H1 (cell line): ENCODE measurements at regions not wholly inside any gene's neighbourhood (a gene's known extent, or its start where the extent isn't known, plus 50 kb on each side); places are given as distances from the start of the nearest gene placed in this dataset.

Experiments
- CTCF ChIA-PET: fragments of 300-600 bp; sonication (Branson Sonifier 250); formaldehyde crosslinking; loops from one replicate; lab custom pipeline; 2021; ENCODE audit not compliant: partially characterized antibody; lab: Charles Lee
- POLR2A ChIA-PET: fragments of 300-600 bp; sonication (Branson Sonifier 250); formaldehyde crosslinking; loops from one replicate; lab custom pipeline; 2021; ENCODE audit warnings: inconsistent platforms; ENCODE audit not compliant: partially characterized antibody; lab: Charles Lee
- DNase-seq, 2 experiments: peaks; one replicate each; pipeline versions ENCODE4 v3.0.0 to v3.0.0-alpha.2; 2010 to 2022; ENCODE audit warnings: low spot score in 2 of 2, low read depth in 1 of 2, mixed read lengths in 1 of 2
- FAIRE-seq: peaks from 2 replicates; lab custom pipeline; 2011; peaks lifted over from hg19 to GRCh38; lab: Jason Lieb, UNC
- H2AFZ ChIP-seq: 2 replicates; pipeline ENCODE4 v1.8.1; 2012; ENCODE audit warnings: low read length, inconsistent platforms
- H2AK5ac ChIP-seq: 2 replicates; pipeline ENCODE4 v1.6.1; 2013; ENCODE audit warnings: low read depth, low read length
- H2BK120ac ChIP-seq: replicated peaks from 2 replicates; pipeline ENCODE3; 2013; ENCODE audit warnings: low read depth, low read length, inconsistent platforms
- H2BK12ac ChIP-seq: 2 replicates; pipeline ENCODE4 v1.6.1; 2013; ENCODE audit warnings: low read depth, low read length
- H2BK15ac ChIP-seq: 2 replicates; pipeline ENCODE4 v1.6.1; 2013; ENCODE audit warnings: low read length
- H2BK20ac ChIP-seq: 2 replicates; pipeline ENCODE4 v1.6.1; 2013; ENCODE audit warnings: low read length
- H2BK5ac ChIP-seq: 2 replicates; pipeline ENCODE4 v1.6.1; 2013; ENCODE audit warnings: low read depth, low read length
- H3K14ac ChIP-seq: 2 replicates; pipeline ENCODE4 v1.6.1; 2013; ENCODE audit warnings: inconsistent platforms; ENCODE audit not compliant: insufficient read length
- H3K18ac ChIP-seq: 2 replicates; pipeline ENCODE4 v1.6.1; 2013; ENCODE audit warnings: low read length; ENCODE audit errors: extremely low read depth
- H3K23ac ChIP-seq: 2 replicates; pipeline ENCODE4 v1.6.1; 2013; ENCODE audit warnings: inconsistent platforms; ENCODE audit not compliant: insufficient read length
- H3K23me2 ChIP-seq: 2 replicates; pipeline ENCODE4 v1.6.1; 2013; ENCODE audit warnings: low read depth, low read length
- H3K27ac ChIP-seq: 2 replicates; pipeline ENCODE4 v1.6.1; 2011; ENCODE audit warnings: low read depth, low read length, inconsistent platforms
- H3K27me3 ChIP-seq, 4 experiments: replicated peaks in 1 of 4; 1 replicate in 1 of 4; 2 replicates in 3 of 4; pipeline versions ENCODE4 v1.6.1 to v1.8.1; 2011 to 2013; ENCODE audit warnings: low read length in 3 of 4, mild to moderate bottlenecking in 3 of 4, inconsistent platforms in 2 of 4, mixed read lengths in 2 of 4, moderate library complexity in 1 of 4; ENCODE audit not compliant: control insufficient read depth in 3 of 4, insufficient read depth in 3 of 4; ENCODE audit errors: extremely low read depth in 1 of 4
- H3K36me3 ChIP-seq, 4 experiments: 2 replicates each; pipeline versions ENCODE4 v1.6.1 to v1.8.1; 2011 to 2013; ENCODE audit warnings: mild to moderate bottlenecking in 4 of 4, low read length in 3 of 4, moderate library complexity in 2 of 4, control low read depth in 1 of 4, inconsistent platforms in 1 of 4; ENCODE audit not compliant: insufficient read depth in 4 of 4, control insufficient read depth in 2 of 4
- H3K4ac ChIP-seq: replicated peaks from 2 replicates; pipeline ENCODE3; 2013; ENCODE audit warnings: low read length, low read depth, mixed read lengths, inconsistent platforms; ENCODE audit not compliant: insufficient read length
- H3K4me1 ChIP-seq, 4 experiments: replicated peaks in 1 of 4; 1 replicate in 1 of 4; 2 replicates in 3 of 4; pipeline versions ENCODE4 v1.6.1 to v1.8.1; 2011 to 2013; ENCODE audit warnings: low read length in 3 of 4, inconsistent platforms in 2 of 4, mixed read lengths in 1 of 4; ENCODE audit not compliant: insufficient read depth in 4 of 4, control insufficient read depth in 3 of 4
- H3K4me2 ChIP-seq, 2 experiments: 2 replicates each; pipeline versions ENCODE4 v1.6.1 to v1.8.1; 2011 to 2013; ENCODE audit warnings: low read depth in 2 of 2, low read length in 2 of 2, control low read depth in 1 of 2, inconsistent platforms in 1 of 2, mild to moderate bottlenecking in 1 of 2; ENCODE audit not compliant: insufficient read depth in 1 of 2
- H3K4me3 ChIP-seq, 4 experiments: fragments of 200-600, 300-600 bp in 1 of 4; sonication (generic), shearing (Covaris generic), sonication (Bioruptor Twin) in 1 of 4; 2 replicates each; pipeline versions ENCODE4 v1.5.1 to v1.8.1; 2011 to 2016; ENCODE audit warnings: low read length in 4 of 4, low read depth in 3 of 4, control low read depth in 2 of 4, inconsistent platforms in 2 of 4, mild to moderate bottlenecking in 2 of 4, mixed read lengths in 1 of 4, moderate library complexity in 1 of 4; ENCODE audit not compliant: insufficient read depth in 2 of 4; ENCODE audit errors: extremely low read depth in 1 of 4
- H3K56ac ChIP-seq: replicated peaks from 2 replicates; pipeline ENCODE3; 2013; ENCODE audit warnings: low read depth, mild to moderate bottlenecking, mixed read lengths, low read length, inconsistent platforms; ENCODE audit not compliant: insufficient read length
- H3K79me1 ChIP-seq: 2 replicates; pipeline ENCODE4 v1.6.1; 2013; ENCODE audit warnings: low read depth, low read length, control low read depth
- H3K79me2 ChIP-seq, 2 experiments: 2 replicates each; pipeline versions ENCODE4 v1.6.1 to v1.8.1; 2012 to 2013; ENCODE audit warnings: low read length in 2 of 2, mild to moderate bottlenecking in 2 of 2, inconsistent platforms in 1 of 2; ENCODE audit not compliant: insufficient read depth in 2 of 2, control insufficient read depth in 1 of 2
- H3K9ac ChIP-seq, 4 experiments: replicated peaks in 1 of 4; 1 replicate in 1 of 4; 2 replicates in 3 of 4; pipeline versions ENCODE4 v1.6.1 to v1.8.1; 2011 to 2013; ENCODE audit warnings: low read depth in 3 of 4, low read length in 3 of 4, control low read depth in 2 of 4, mild to moderate bottlenecking in 2 of 4, moderate library complexity in 2 of 4, inconsistent platforms in 1 of 4; ENCODE audit errors: extremely low read depth in 1 of 4
- H3K9me3 ChIP-seq, 2 experiments: 2 replicates each; pipeline versions ENCODE4 v1.6.1 to v1.8.1; 2012 to 2013; ENCODE audit warnings: mild to moderate bottlenecking in 2 of 2, moderate library complexity in 2 of 2, control low read depth in 1 of 2, inconsistent platforms in 1 of 2, low read depth in 1 of 2, low read length in 1 of 2, mixed read lengths in 1 of 2; ENCODE audit not compliant: insufficient read depth in 2 of 2
- H4K20me1 ChIP-seq, 2 experiments: replicated peaks in 1 of 2; 2 replicates each; pipeline versions ENCODE3 to v1.8.1; 2011 to 2013; ENCODE audit warnings: inconsistent platforms in 2 of 2, low read length in 2 of 2, mild to moderate bottlenecking in 1 of 2; ENCODE audit not compliant: insufficient read depth in 2 of 2, control insufficient read depth in 1 of 2
- H4K5ac ChIP-seq: 2 replicates; pipeline ENCODE4 v1.6.1; 2013; ENCODE audit warnings: low read length, low read depth, mixed read lengths, inconsistent platforms; ENCODE audit not compliant: insufficient read length
- H4K8ac ChIP-seq: 2 replicates; pipeline ENCODE4 v1.8.0; 2013; ENCODE audit warnings: mild to moderate bottlenecking, moderate library complexity, low read length, inconsistent platforms; ENCODE audit not compliant: insufficient read depth; ENCODE audit errors: extremely low read depth
- H4K91ac ChIP-seq: replicated peaks from 2 replicates; pipeline ENCODE3; 2013; ENCODE audit warnings: low read length, mixed read lengths, inconsistent platforms; ENCODE audit not compliant: insufficient read length
- RAD21 ChIP-seq, 2 experiments: IDR thresholded peaks in 1 of 2; conservative IDR thresholded peaks in 1 of 2; 2 replicates each; pipeline ENCODE4 v1.6.1; 2011; ENCODE audit warnings: low read depth in 2 of 2, low read length in 2 of 2, improper control_type of control experiment in 1 of 2, inconsistent platforms in 1 of 2, mild to moderate bottlenecking in 1 of 2, moderate library complexity in 1 of 2
- SP2 ChIP-seq: IDR thresholded peaks from 2 replicates; pipeline ENCODE4 v1.6.1; 2012; ENCODE audit warnings: mild to moderate bottlenecking, low read length, inconsistent platforms
- WGBS, 2 experiments: shearing (Covaris generic) in 1 of 2; methylation state at CpG; one replicate each; pipeline versions ENCODE4 v1.1.6 to v1.1.7; 2013 to 2015; ENCODE audit warnings: low lambda C conversion rate in 2 of 2, mixed read lengths in 2 of 2, inconsistent platforms in 1 of 2, low coverage in 1 of 2, missing lambda C conversion rate in 1 of 2; ENCODE audit not compliant: insufficient replicate concordance in 2 of 2, insufficient coverage in 1 of 2, insufficient read length in 1 of 2; ENCODE audit errors: extremely low coverage in 1 of 2, missing lambda C conversion rate in 1 of 2; 5-methylcytosine and 5-hydroxymethylcytosine counted together
- TF ChIP-seq, protein P1 (sequence below), 3 experiments: IDR thresholded peaks; 1 replicate in 2 of 3; 2 replicates in 1 of 3; pipeline versions ENCODE4 v1.5.1 to v1.6.1; 2011; ENCODE audit warnings: low read length in 3 of 3, mild to moderate bottlenecking in 3 of 3, inconsistent platforms in 2 of 3, low read depth in 1 of 3, moderate library complexity in 1 of 3; ENCODE audit not compliant: insufficient read depth in 1 of 3; ENCODE audit errors: control extremely low read depth in 1 of 3

DNA sequence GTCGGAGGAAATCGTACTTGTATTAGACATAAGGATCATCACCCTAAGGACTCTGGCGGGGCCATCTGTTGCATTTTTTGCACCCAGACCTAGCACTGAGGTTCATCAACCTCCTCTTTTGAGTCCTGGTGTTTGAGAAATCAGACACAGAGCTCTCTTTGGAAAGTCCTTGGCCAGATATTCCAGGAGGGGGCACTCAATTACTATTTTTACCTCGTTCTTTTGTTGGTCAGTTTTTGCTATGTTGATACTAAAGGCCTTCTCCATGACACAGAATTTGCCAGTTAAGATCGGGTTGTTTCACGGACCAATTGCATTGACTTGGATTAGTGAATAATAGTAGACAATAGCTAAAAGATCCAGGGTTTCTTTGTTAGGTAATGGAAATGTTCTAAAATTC is 711.2 kb downstream of the KCNT2 start:
- Histone ChIP-seq H4K91ac (no peak overlapping the region), H3K27ac (no peak overlapping the region), H3K4ac (no peak overlapping the region), H4K5ac (no peak overlapping the region), H4K8ac (no peak overlapping the region), H3K4me2 (no peak overlapping the region), H2BK20ac (no peak overlapping the region), H3K4me1 (no peaks in the 10 kb centered on the region; a peak in 1 of 7 replicates), H3K9ac (no peak overlapping the region), H2BK15ac (no peak overlapping the region), H3K9me3 (no peaks in the 10 kb centered on the region)
- FAIRE-seq: no peak
- TF ChIP-seq, protein P1, sequence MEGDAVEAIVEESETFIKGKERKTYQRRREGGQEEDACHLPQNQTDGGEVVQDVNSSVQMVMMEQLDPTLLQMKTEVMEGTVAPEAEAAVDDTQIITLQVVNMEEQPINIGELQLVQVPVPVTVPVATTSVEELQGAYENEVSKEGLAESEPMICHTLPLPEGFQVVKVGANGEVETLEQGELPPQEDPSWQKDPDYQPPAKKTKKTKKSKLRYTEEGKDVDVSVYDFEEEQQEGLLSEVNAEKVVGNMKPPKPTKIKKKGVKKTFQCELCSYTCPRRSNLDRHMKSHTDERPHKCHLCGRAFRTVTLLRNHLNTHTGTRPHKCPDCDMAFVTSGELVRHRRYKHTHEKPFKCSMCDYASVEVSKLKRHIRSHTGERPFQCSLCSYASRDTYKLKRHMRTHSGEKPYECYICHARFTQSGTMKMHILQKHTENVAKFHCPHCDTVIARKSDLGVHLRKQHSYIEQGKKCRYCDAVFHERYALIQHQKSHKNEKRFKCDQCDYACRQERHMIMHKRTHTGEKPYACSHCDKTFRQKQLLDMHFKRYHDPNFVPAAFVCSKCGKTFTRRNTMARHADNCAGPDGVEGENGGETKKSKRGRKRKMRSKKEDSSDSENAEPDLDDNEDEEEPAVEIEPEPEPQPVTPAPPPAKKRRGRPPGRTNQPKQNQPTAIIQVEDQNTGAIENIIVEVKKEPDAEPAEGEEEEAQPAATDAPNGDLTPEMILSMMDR (IDR thresholded peaks at IDR 0.05; ENCODE audit: control extremely low read depth in 1 of 3, insufficient read depth in 1 of 3, low read depth in 1 of 3, low read length in 3 of 3): peak in 2 of 3 experiments; percentile 22 to 38; a peak in 2 of 4 replicates
- TF ChIP-seq RAD21 (IDR thresholded peaks at IDR 0.05 in 1 of 2, conservative IDR thresholded peaks at IDR 0.05 in 1 of 2; ENCODE audit: low read depth in 2 of 2, low read length in 2 of 2): peak; percentile 67 to 68
- no peak for TF ChIP-seq SP2
- TF ChIP-seq, all 59 proteins: peak for 2
- H3K36me3 ChIP-seq: no peaks in the 10 kb centered on the region; a peak in 1 of 8 replicates
- no peak overlapping the region for H2BK12ac ChIP-seq
- H2BK5ac ChIP-seq: no peak overlapping the region
- H2AFZ ChIP-seq: no peak overlapping the region
- H3K56ac ChIP-seq: no peak overlapping the region
- no peak overlapping the region for H3K23ac ChIP-seq
- 95% methylated on average over 6 of the region's 6 CpGs; no CpG with 5 or more reads in 1 of the 2 experiments for WGBS, 2 experiments
- no peaks in the 10 kb centered on the region for H3K23me2 ChIP-seq
- H3K79me1 ChIP-seq: no peaks in the 10 kb centered on the region
- no peak overlapping the region for H3K4me3 ChIP-seq
- H4K20me1 ChIP-seq: no peaks in the 10 kb centered on the region
- H3K27me3 ChIP-seq: peaks cover 0 to 1% (median 0%) of the 10 kb centered on the region in 4 experiments; a peak in 1 of 7 replicates
- ChIA-PET POLR2A (no interaction called here), CTCF (interaction anchor here (1.6 to 4.8 kb wide), 6 partner anchors 12 to 345 kb away, joined by 3 to 41 read pairs (median 4); no protein-coding TSS in a partner anchor)
- H3K79me2 ChIP-seq: no peaks in the 10 kb centered on the region
- DNase-seq: no peak
- no peak overlapping the region for H2AK5ac ChIP-seq
- no peak overlapping the region for H2BK120ac ChIP-seq
- H3K14ac ChIP-seq: no peak overlapping the region
- no peak overlapping the region for H3K18ac ChIP-seq
